ENCODE measurements at regions not wholly inside any gene's neighbourhood (a gene's known extent, or its start where the extent isn't known, plus 50 kb on each side); places are given as distances from the start of the nearest gene placed in this dataset.
"Not testable (repeated sequence)": the region's sequence is repeated elsewhere in the genome, so short reads cannot be mapped to it uniquely, and the experiment has no call there.

- H3K27ac ChIP-seq, result no peak overlapping the region
- TF ChIP-seq CTCF (conservative IDR thresholded peaks at IDR 0.05) (no peak), ZFX (IDR thresholded peaks at IDR 0.05) (no peak)
Observed at GRCh38 chr15:87739866-87740265, 516.7 kb downstream of the NTRK3 start.

- H3K27ac ChIP-seq, result no peak overlapping the region
- no peak for TF ChIP-seq CTCF (conservative IDR thresholded peaks at IDR 0.05)
- TF ChIP-seq ZFX (IDR thresholded peaks at IDR 0.05), result no peak
Observed at GRCh38 chr15:87739081-87739480, 517.5 kb downstream of the NTRK3 start.

DNA sequence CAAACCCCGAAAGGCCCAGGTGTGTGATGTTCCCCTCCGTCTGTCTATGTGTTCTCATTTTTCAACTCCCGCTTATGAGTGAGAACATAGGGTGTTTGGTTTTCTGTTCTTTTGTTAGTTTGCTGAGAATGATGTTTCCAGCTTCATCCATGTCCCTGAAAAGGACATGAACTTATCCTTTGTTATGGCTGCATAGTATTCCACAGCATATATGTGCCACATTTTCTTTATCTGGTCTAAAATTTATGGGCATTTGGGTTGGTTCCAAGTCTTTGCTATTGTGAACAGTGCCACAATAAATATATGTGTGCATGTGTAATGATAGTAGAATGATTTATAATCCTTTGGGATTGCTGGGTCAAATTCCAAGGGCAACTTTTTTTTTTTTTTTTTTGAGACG is 519.1 kb downstream of the NTRK3 start:
- H3K27ac ChIP-seq, result not testable (repeated sequence)

GRCh38 chr15:87736891-87737389 is 519.6 kb downstream of the NTRK3 start:
- H3K27ac ChIP-seq, result no peak overlapping the region
- TF ChIP-seq CTCF (conservative IDR thresholded peaks at IDR 0.05), result no peak
- TF ChIP-seq ZFX (IDR thresholded peaks at IDR 0.05), result no peak

- no peak overlapping the region for H3K27ac ChIP-seq
- TF ChIP-seq CTCF (conservative IDR thresholded peaks at IDR 0.05) (no peak), ZFX (IDR thresholded peaks at IDR 0.05) (no peak)
Observed at GRCh38 chr15:87736401-87736800, 520.1 kb downstream of the NTRK3 start.

GRCh38 chr15:87735522-87735921 is 521.0 kb downstream of the NTRK3 start:
- TF ChIP-seq ZFX (IDR thresholded peaks at IDR 0.05) (no peak), CTCF (conservative IDR thresholded peaks at IDR 0.05) (no peak)
- no peak overlapping the region for H3K27ac ChIP-seq

GRCh38 chr15:87734571-87735373 is 521.8 kb downstream of the NTRK3 start:
- H3K27ac ChIP-seq, result no peak overlapping the region
- no peak for TF ChIP-seq CTCF (conservative IDR thresholded peaks at IDR 0.05)
- no peak for TF ChIP-seq ZFX (IDR thresholded peaks at IDR 0.05)

GRCh38 chr15:87733977-87734376 is 522.6 kb downstream of the NTRK3 start:
- TF ChIP-seq CTCF (conservative IDR thresholded peaks at IDR 0.05) (no peak), ZFX (IDR thresholded peaks at IDR 0.05) (no peak)
- H3K27ac ChIP-seq, result no peak overlapping the region

Measured in C4-2B (cell line).